Spinal cord (tissue), 9 donors: ENCODE measurements at regions not wholly inside any gene's neighbourhood (a gene's known extent, or its start where the extent isn't known, plus 50 kb on each side); places are given as distances from the start of the nearest gene placed in this dataset.

Experiments used
- DNase-seq, 6 donors: peaks; one replicate each; pipeline versions ENCODE4 v3.0.0 to v3.0.0-alpha.2; 2013 to 2015; ENCODE audit warnings: low spot score in 6 of 6, low read depth in 4 of 6
- H3K27ac ChIP-seq: one replicate; pipeline ENCODE4 v1.5.1; 2013; ENCODE audit warnings: low read depth, low read length, control low read depth
- H3K27me3 ChIP-seq: one replicate; pipeline ENCODE4 v1.6.1; 2013; ENCODE audit warnings: low read length; ENCODE audit not compliant: control insufficient read depth, insufficient read depth
- H3K36me3 ChIP-seq: one replicate; pipeline ENCODE4 v1.6.1; 2013; ENCODE audit warnings: low read length; ENCODE audit not compliant: control insufficient read depth, insufficient read depth
- H3K4me1 ChIP-seq: one replicate; pipeline ENCODE4 v1.6.1; 2013; ENCODE audit warnings: low read length; ENCODE audit not compliant: control insufficient read depth, insufficient read depth
- H3K4me3 ChIP-seq: one replicate; pipeline ENCODE4 v1.5.1; 2013; ENCODE audit warnings: low read depth, low read length, control low read depth
- H3K9me3 ChIP-seq: one replicate; pipeline ENCODE4 v1.6.1; 2013; ENCODE audit warnings: low read length; ENCODE audit not compliant: control insufficient read depth, insufficient read depth
- WGBS: methylation state at CpG from one replicate; pipeline ENCODE4 v1.1.5; 2013; ENCODE audit warnings: missing lambda C conversion rate; ENCODE audit not compliant: insufficient coverage; 5-methylcytosine and 5-hydroxymethylcytosine counted together
- donor health status: healthy.

DNA sequence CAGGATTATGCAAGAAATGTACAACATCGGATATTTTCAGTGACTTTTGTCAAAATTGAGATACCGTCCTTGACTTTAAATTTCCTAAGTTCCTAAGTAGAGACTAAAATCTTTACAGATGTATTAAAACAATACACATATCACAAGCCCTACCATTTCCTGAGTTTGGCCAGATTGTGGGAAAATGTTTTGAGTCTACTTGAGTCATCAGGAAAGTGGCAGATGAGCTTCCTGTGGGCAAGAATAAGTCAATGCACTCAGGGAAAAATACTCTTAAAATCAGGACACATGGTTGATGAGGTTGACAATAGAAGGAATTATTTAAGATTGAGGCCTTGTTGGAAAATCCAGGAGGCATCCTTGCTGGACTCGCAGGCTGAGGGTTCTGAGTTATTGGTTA lies 162.5 kb downstream of the SNX10 start:
- no peaks in the 10 kb centered on the region for H3K9me3 ChIP-seq
- peaks cover 5% of the 10 kb centered on the region for H3K4me1 ChIP-seq
- H3K27ac ChIP-seq, result no peak overlapping the region
- WGBS, result 0% methylated on average over 1 of the region's 3 CpGs
- H3K36me3 ChIP-seq, result no peaks in the 10 kb centered on the region
- DNase-seq, result no peak
- H3K4me3 ChIP-seq, result no peak overlapping the region
- no peaks in the 10 kb centered on the region for H3K27me3 ChIP-seq

DNA sequence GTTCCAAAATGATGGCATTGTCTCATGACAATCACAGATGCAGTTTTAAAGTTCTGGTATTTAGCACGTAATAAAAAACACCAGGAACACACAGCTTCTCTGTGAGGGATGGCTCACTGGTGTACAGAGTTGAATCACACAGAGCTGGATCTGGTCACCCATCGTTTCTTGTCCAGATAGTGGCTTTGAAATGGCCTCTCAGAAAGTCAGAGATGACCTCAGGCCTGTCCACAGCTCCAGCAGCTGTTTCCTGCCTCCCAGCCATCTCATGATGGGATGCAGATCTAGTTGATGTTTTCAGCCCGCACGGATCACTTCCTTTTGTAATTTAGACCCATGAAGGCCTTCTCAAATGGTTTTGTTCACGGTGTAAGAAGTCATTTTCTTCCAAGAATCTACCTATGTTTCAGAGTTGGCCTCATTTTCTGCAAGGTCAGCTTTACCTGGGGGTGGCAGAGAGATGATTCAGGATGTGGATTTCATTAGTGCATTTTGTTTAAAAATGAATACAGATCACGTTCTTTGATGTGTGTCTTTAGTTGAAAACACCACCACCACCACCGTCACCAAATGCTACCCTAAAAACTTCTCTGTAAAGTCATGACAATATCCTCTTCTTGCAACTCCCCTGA lies 166.2 kb downstream of the SNX10 start:
- no peaks in the 10 kb centered on the region for H3K36me3 ChIP-seq
- no peak for DNase-seq
- no peaks in the 10 kb centered on the region for H3K9me3 ChIP-seq
- no peaks in the 10 kb centered on the region for H3K27me3 ChIP-seq
- WGBS, result 61% methylated on average over 3 of the region's 7 CpGs
- H3K4me3 ChIP-seq, result no peak overlapping the region
- no peak overlapping the region for H3K27ac ChIP-seq
- H3K4me1 ChIP-seq, result no peaks in the 10 kb centered on the region

DNA sequence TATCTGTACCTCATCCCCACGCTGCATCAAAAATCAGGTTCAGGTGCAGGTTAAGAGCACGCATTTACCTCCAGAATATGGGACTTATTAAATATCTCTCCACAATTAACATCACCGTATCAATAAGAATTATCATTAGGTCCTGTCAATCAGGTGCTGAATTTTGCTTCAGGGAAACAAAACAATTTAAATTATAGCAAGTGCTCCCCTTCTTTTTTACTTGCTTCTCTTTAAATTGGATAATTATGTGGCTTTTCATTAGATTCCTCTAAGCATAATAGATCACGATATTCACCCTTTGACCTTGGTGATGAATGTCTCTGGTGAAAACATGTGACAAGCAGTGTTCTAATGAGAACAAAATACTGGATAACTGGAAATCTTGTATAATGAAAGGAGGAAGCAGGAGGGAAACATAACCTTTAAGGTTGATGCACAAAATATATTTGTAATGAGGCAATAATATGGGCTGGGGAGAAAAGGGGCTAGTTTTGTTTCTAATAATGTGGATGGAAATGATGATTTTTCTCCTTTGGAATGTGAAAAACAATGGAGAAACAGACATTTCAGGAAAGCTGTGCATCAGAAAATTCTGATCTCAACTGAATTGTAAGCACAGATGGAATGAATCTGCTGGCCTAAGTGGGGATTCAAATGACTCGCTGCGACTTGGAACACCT lies 166.9 kb downstream of the SNX10 start:
- DNase-seq, result peak in 1 of 6 donors; percentile 49
- Histone ChIP-seq H3K36me3 (no peaks in the 10 kb centered on the region), H3K9me3 (no peaks in the 10 kb centered on the region), H3K4me1 (no peaks in the 10 kb centered on the region), H3K27ac (no peak overlapping the region), H3K27me3 (no peaks in the 10 kb centered on the region), H3K4me3 (no peak overlapping the region)
- WGBS, result 69% methylated on average over 4 of the region's 6 CpGs

DNA sequence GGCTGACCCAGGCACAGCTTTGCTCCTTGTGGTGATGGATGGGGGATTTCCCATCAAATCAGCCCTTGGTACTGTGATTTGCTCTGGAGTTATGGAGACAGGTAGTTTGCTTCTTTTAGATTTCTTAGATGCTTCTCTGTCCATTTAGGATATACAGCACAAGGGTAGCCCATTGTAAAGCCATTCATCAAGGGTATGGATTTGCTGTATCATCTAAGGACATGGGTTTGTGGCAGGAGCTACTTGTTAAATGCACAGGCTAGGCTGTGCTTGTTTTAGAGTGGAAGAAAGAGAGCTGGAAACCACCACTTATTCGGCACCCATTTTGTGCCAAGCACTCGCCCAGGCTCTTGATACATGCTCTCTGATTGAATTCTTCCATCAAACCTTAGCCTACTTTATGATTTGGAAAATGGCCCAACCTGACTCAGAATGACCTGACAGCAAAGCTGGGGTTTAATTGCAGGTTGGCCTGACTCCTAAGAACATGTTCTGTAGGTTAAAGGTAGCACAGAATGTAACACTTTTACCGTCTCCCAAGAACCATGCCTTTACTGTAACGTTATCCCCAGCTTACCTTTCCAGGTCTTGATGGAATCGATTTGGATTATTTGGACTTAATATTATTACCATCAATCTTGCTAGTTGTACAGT lies 168.0 kb downstream of the SNX10 start:
- no CpG with 5 or more reads among the region's 5 CpGs for WGBS

DNA sequence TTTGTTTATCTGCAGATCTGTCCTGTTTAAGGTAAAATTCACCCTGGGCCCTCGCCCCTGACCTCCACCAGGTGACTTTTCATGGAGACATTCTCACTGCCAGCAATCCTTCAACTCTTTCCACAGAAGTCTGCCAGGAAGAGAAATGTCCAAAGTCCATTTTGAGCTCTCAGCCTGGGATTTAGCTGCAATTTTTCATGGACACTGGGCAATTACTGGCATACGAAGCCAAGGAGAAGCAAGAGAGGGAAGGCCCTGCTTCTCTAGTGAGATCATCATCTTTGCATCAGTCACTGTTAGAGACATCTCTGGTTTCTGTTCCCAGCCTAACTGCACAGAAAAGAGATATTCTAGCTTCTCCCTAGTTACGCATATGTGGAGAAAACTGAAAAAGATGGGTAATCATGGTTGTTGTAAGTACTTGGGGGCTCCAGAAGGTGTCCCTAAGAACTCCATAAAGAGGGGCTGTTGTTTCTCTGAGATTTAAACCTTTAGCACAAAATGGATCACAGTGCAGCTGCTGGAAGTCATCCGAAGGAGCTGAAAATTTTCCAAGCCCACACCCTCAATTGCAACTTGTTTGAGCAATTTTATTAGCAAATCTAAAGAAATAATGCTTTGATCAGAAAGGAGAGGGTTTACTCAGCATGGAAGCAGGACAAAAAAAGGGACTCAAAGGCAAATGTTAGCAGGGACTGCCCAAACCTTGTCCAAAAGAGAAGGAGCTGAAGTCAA lies 168.9 kb downstream of the SNX10 start:
- Histone ChIP-seq H3K27ac (no peak overlapping the region), H3K4me1 (no peaks in the 10 kb centered on the region), H3K9me3 (no peaks in the 10 kb centered on the region), H3K27me3 (no peaks in the 10 kb centered on the region), H3K36me3 (no peaks in the 10 kb centered on the region), H3K4me3 (no peak overlapping the region)
- DNase-seq, result no peak
- WGBS, result 86% methylated on average over 2 of the region's 4 CpGs

More for the DNA sequence above, 168.0 kb downstream of the SNX10 start:
- Histone ChIP-seq H3K4me1 (no peaks in the 10 kb centered on the region), H3K36me3 (no peaks in the 10 kb centered on the region), H3K27ac (no peak overlapping the region), H3K27me3 (no peaks in the 10 kb centered on the region), H3K4me3 (no peak overlapping the region), H3K9me3 (no peaks in the 10 kb centered on the region)
- no peak for DNase-seq

DNA sequence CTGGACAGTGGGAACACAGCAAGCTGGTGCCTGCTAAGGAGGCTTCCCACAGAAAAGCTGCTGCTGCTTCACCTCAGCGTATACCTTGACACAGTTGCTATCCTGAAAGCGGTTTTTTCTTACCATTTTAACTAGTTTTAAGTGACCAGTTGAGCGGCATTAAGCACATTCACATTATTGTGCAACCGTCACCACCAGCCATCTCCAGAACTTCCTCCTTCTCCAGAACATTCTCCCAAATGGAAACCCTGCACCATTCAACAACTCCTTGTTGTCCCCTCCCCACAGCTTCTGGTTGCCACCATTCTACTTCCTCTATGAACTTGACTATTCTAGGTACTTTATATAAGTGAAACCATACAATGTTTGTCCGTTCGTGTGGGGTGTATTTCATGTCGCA lies 169.9 kb downstream of the SNX10 start:
- Histone ChIP-seq H3K36me3 (no peaks in the 10 kb centered on the region), H3K27ac (no peak overlapping the region), H3K4me3 (no peak overlapping the region), H3K9me3 (no peaks in the 10 kb centered on the region), H3K27me3 (no peaks in the 10 kb centered on the region), H3K4me1 (no peaks in the 10 kb centered on the region)
- no peak for DNase-seq
- WGBS, result 98% methylated on average over 4 of the region's 7 CpGs

DNA sequence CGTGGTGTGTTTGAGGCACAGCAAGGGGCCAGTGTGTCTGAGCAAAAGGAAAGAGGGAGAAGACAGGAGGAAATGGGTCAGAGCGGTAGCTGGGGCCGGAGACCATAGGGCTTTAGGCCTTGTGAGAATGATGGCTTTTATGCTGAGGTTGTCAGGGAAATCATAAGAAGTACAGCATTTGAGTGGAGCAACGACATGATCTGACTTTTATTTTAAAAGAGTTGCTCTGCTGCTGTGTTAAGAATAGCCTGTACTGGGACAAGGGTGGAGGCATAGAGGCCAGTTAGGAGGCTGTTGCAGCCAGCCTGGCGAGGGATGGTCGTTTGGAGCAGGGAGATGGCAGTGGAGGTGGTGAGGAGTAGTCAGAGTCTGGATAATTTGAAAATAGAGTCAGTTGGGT lies 174.3 kb downstream of the SNX10 start:
- H3K36me3 ChIP-seq, result no peaks in the 10 kb centered on the region
- no peaks in the 10 kb centered on the region for H3K27me3 ChIP-seq
- no peaks in the 10 kb centered on the region for H3K9me3 ChIP-seq
- WGBS, result 89% methylated on average over 6 of the region's 6 CpGs
- DNase-seq, result no peak
- H3K4me1 ChIP-seq, result peaks cover 3% of the 10 kb centered on the region
- no peak overlapping the region for H3K27ac ChIP-seq
- H3K4me3 ChIP-seq, result no peak overlapping the region

DNA sequence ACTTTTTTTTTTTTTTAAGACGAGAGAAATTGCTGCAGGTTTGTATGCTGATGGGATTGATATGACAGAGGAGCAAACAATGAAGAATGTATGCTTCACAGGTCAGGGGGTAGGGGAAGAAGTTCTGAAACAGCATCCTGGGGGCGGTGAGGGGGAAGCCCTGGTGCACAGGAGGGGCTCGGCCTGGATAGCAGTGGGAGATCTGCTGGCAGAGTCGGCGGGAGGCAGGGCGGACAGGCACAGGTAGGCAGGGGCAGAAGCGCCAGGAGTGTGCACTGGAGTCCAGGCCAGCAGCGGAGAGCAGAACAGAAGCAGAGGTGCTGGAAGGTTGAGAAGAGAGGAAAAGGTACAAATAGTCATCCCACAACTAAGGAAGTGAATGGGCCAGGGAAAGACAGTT lies 175.4 kb downstream of the SNX10 start:
- WGBS, result 95% methylated on average over 8 of the region's 8 CpGs
- H3K36me3 ChIP-seq, result no peaks in the 10 kb centered on the region
- H3K27me3 ChIP-seq, result no peaks in the 10 kb centered on the region
- no peak overlapping the region for H3K4me3 ChIP-seq
- no peak for DNase-seq
- no peaks in the 10 kb centered on the region for H3K9me3 ChIP-seq
- peaks cover 3% of the 10 kb centered on the region for H3K4me1 ChIP-seq
- H3K27ac ChIP-seq, result no peak overlapping the region

DNA sequence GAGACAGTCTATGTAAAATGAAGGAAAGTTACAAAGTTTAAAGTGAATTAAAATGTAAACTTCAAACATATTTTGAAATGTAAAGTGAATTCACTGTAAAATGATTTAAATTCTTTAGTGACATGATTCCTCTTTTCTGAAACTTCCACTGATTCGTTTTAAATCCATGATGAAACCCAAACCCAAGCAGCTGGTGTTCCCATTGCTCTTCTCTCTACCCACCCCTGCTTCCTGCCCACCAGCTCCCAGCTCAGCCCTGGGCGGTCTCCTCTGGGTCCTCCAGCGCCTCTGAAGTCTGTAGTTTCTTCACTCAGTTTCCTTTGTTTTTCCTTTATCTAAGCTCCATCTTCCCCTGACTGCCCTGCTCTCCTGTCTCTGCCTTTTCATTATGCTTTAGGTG lies 175.9 kb downstream of the SNX10 start:
- no peaks in the 10 kb centered on the region for H3K27me3 ChIP-seq
- WGBS, result 81% methylated on average over 2 of the region's 3 CpGs
- H3K9me3 ChIP-seq, result no peaks in the 10 kb centered on the region
- no peak for DNase-seq
- no peaks in the 10 kb centered on the region for H3K36me3 ChIP-seq
- peaks cover 3% of the 10 kb centered on the region for H3K4me1 ChIP-seq
- no peak overlapping the region for H3K4me3 ChIP-seq
- H3K27ac ChIP-seq, result no peak overlapping the region
